Bronchial epithelial cell (primary cell): ENCODE measurements at regions not wholly inside any gene's neighbourhood (a gene's known extent, or its start where the extent isn't known, plus 50 kb on each side); places are given as distances from the start of the nearest gene placed in this dataset.

Experiments
- DNase-seq: peaks from one replicate; pipeline ENCODE4 v3.0.0-alpha.2; 2010; ENCODE audit warnings: low read depth
- FAIRE-seq: peaks from 2 replicates; lab custom pipeline; 2011; peaks lifted over from hg19 to GRCh38; lab: Jason Lieb, UNC
- H3K27me3 ChIP-seq: 2 replicates; pipeline ENCODE4 v1.5.1; 2011; ENCODE audit warnings: low read length; ENCODE audit not compliant: control insufficient read depth, insufficient read depth
- H3K36me3 ChIP-seq: 2 replicates; pipeline ENCODE4 v1.5.1; 2011; ENCODE audit warnings: low read length; ENCODE audit not compliant: control insufficient read depth, insufficient read depth
- H3K4me3 ChIP-seq: 2 replicates; pipeline ENCODE4 v1.5.1; 2011; ENCODE audit warnings: mild to moderate bottlenecking, low read depth, low read length, control low read depth
- CTCF ChIP-seq: IDR thresholded peaks from 2 replicates; pipeline ENCODE4 v1.5.1; 2011; ENCODE audit warnings: mild to moderate bottlenecking, moderate library complexity, low read length, control low read depth, inconsistent platforms; ENCODE audit not compliant: insufficient read depth, severe bottlenecking

- peak; percentile 64 for TF ChIP-seq CTCF
- DNase-seq (peak; percentile 84), FAIRE-seq (no peak)
- Histone ChIP-seq H3K4me3 (no peak overlapping the region), H3K27me3 (no peaks in the 10 kb centered on the region), H3K36me3 (no peaks in the 10 kb centered on the region)
Observed at GRCh38 chr5:136686192-136686872, 321.0 kb upstream of the TRPC7 start.

GRCh38 chr5:136682986-136683385, 317.6 kb upstream of the TRPC7 start:
- Histone ChIP-seq H3K27me3 (no peaks in the 10 kb centered on the region), H3K36me3 (no peaks in the 10 kb centered on the region), H3K4me3 (no peak overlapping the region)
- no peak for DNase-seq
- FAIRE-seq = no peak
- no peak for TF ChIP-seq CTCF

GRCh38 chr5:136679233-136679632, 313.9 kb upstream of the TRPC7 start:
- FAIRE-seq (no peak), DNase-seq (no peak)

GRCh38 chr5:136677217-136677616, 311.9 kb upstream of the TRPC7 start:
- DNase-seq (no peak), FAIRE-seq (no peak)
- Histone ChIP-seq H3K36me3 (no peaks in the 10 kb centered on the region), H3K4me3 (no peak overlapping the region), H3K27me3 (peaks cover 6% of the 10 kb centered on the region)
- TF ChIP-seq CTCF = no peak

More at GRCh38 chr5:136679233-136679632, 313.9 kb upstream of the TRPC7 start:
- no peak for TF ChIP-seq CTCF
- H3K27me3 ChIP-seq = peaks cover 5% of the 10 kb centered on the region
- H3K4me3 ChIP-seq = no peak overlapping the region
- no peaks in the 10 kb centered on the region for H3K36me3 ChIP-seq

- Histone ChIP-seq H3K27me3 (peaks cover 6% of the 10 kb centered on the region), H3K36me3 (no peaks in the 10 kb centered on the region), H3K4me3 (no peak overlapping the region)
- no peak for TF ChIP-seq CTCF
- DNase-seq (no peak), FAIRE-seq (no peak)
Observed at GRCh38 chr5:136676685-136677084, 311.3 kb upstream of the TRPC7 start.

- no peaks in the 10 kb centered on the region for H3K36me3 ChIP-seq
- DNase-seq (peak; percentile 10), FAIRE-seq (no peak)
- no peak for TF ChIP-seq CTCF
- peaks cover 6% of the 10 kb centered on the region for H3K27me3 ChIP-seq
- H3K4me3 ChIP-seq = no peak overlapping the region
Observed at GRCh38 chr5:136675769-136676168, 310.4 kb upstream of the TRPC7 start.
